SJSA1 (cell line): ENCODE measurements at regions not wholly inside any gene's neighbourhood (a gene's known extent, or its start where the extent isn't known, plus 50 kb on each side); places are given as distances from the start of the nearest gene placed in this dataset.

ENCODE experiments used
- DNase-seq, 2 experiments: peaks; one replicate each; pipeline ENCODE4 v3.0.0-alpha.2; 2015 to 2020; ENCODE audit warnings: low spot score in 2 of 2, low read depth in 1 of 2
- H3K27ac ChIP-seq: fragments of 250-450 bp; sonication (Bioruptor Pico); 2 replicates; pipeline ENCODE4 v1.5.1; 2020; ENCODE audit warnings: mild to moderate bottlenecking, moderate library complexity
- H3K27me3 ChIP-seq: fragments of 250-450 bp; sonication (Bioruptor Pico); replicated peaks from 2 replicates; pipeline ENCODE4 v1.5.1; 2020; ENCODE audit warnings: mild to moderate bottlenecking, moderate library complexity
- H3K36me3 ChIP-seq: fragments of 250-450 bp; sonication (Bioruptor Pico); 2 replicates; pipeline ENCODE4 v1.5.1; 2020; ENCODE audit warnings: mild to moderate bottlenecking
- H3K4me1 ChIP-seq: fragments of 250-450 bp; sonication (Bioruptor Pico); replicated peaks from 2 replicates; pipeline ENCODE4 v1.6.1; 2021; ENCODE audit warnings: mild to moderate bottlenecking
- H3K4me3 ChIP-seq: fragments of 250-450 bp; sonication (Bioruptor Pico); 2 replicates; pipeline ENCODE4 v1.5.1; 2020; ENCODE audit warnings: mild to moderate bottlenecking
- H3K9me3 ChIP-seq: fragments of 250-450 bp; sonication (Bioruptor Pico); replicated peaks from 2 replicates; pipeline ENCODE4 v1.5.1; 2020; ENCODE audit warnings: mild to moderate bottlenecking

GRCh38 chr10:36728626-36729025 is 396.8 kb upstream of the ANKRD30A start:
- H3K27ac ChIP-seq = no peak overlapping the region
- H3K27me3 ChIP-seq = no peaks in the 10 kb centered on the region
- no peak for DNase-seq
- no peaks in the 10 kb centered on the region for H3K9me3 ChIP-seq
- peaks cover 20% of the 10 kb centered on the region for H3K4me1 ChIP-seq
- H3K36me3 ChIP-seq = no peaks in the 10 kb centered on the region
- H3K4me3 ChIP-seq = no peak overlapping the region

GRCh38 chr10:36725581-36726520 is 399.5 kb upstream of the ANKRD30A start:
- Histone ChIP-seq H3K4me1 (peaks cover 35% of the 10 kb centered on the region), H3K27ac (peak overlapping the region; percentile 59), H3K27me3 (no peaks in the 10 kb centered on the region), H3K9me3 (no peaks in the 10 kb centered on the region), H3K4me3 (no peak overlapping the region), H3K36me3 (no peaks in the 10 kb centered on the region)
- DNase-seq = peak; percentile 88 to 91

GRCh38 chr10:36722777-36723176 is 402.6 kb upstream of the ANKRD30A start:
- Histone ChIP-seq H3K36me3 (no peaks in the 10 kb centered on the region), H3K9me3 (no peaks in the 10 kb centered on the region), H3K27ac (no peak overlapping the region), H3K4me1 (peaks cover 37% of the 10 kb centered on the region), H3K27me3 (no peaks in the 10 kb centered on the region), H3K4me3 (no peak overlapping the region)
- DNase-seq = no peak

GRCh38 chr10:36721871-36722270 is 403.5 kb upstream of the ANKRD30A start:
- H3K36me3 ChIP-seq = no peaks in the 10 kb centered on the region
- H3K4me3 ChIP-seq = no peak overlapping the region
- H3K4me1 ChIP-seq = peaks cover 44% of the 10 kb centered on the region
- no peak for DNase-seq
- H3K9me3 ChIP-seq = 0 out of 2 replicates have a peak, but pooled peaks cover 5% of the 10 kb centered on the region
- no peaks in the 10 kb centered on the region for H3K27me3 ChIP-seq
- H3K27ac ChIP-seq = no peak overlapping the region

GRCh38 chr10:36720895-36721294 is 404.5 kb upstream of the ANKRD30A start:
- Histone ChIP-seq H3K4me1 (peaks cover 38% of the 10 kb centered on the region), H3K4me3 (no peak overlapping the region), H3K9me3 (0 out of 2 replicates have a peak, but pooled peaks cover 5% of the 10 kb centered on the region), H3K27ac (no peak overlapping the region), H3K27me3 (no peaks in the 10 kb centered on the region), H3K36me3 (no peaks in the 10 kb centered on the region)
- DNase-seq = no peak

- no peak for DNase-seq
- no peaks in the 10 kb centered on the region for H3K36me3 ChIP-seq
- no peaks in the 10 kb centered on the region for H3K27me3 ChIP-seq
- 0 out of 2 replicates have a peak, but pooled peaks cover 5% of the 10 kb centered on the region for H3K9me3 ChIP-seq
- H3K27ac ChIP-seq = no peak overlapping the region
- peaks cover 24% of the 10 kb centered on the region for H3K4me1 ChIP-seq
- no peak overlapping the region for H3K4me3 ChIP-seq
Observed at GRCh38 chr10:36717118-36717517, 408.3 kb upstream of the ANKRD30A start.

GRCh38 chr10:36716291-36716690 is 409.1 kb upstream of the ANKRD30A start:
- Histone ChIP-seq H3K36me3 (no peaks in the 10 kb centered on the region), H3K9me3 (0 out of 2 replicates have a peak, but pooled peaks cover 5% of the 10 kb centered on the region), H3K4me3 (no peak overlapping the region), H3K4me1 (peaks cover 16% of the 10 kb centered on the region), H3K27me3 (no peaks in the 10 kb centered on the region), H3K27ac (no peak overlapping the region)
- no peak for DNase-seq

- no peak overlapping the region for H3K4me3 ChIP-seq
- no peaks in the 10 kb centered on the region for H3K27me3 ChIP-seq
- peaks cover 9% of the 10 kb centered on the region for H3K4me1 ChIP-seq
- no peak for DNase-seq
- no peak overlapping the region for H3K27ac ChIP-seq
- H3K9me3 ChIP-seq = 0 out of 2 replicates have a peak, but pooled peaks cover 5% of the 10 kb centered on the region
- H3K36me3 ChIP-seq = no peaks in the 10 kb centered on the region
Observed at GRCh38 chr10:36712695-36713094, 412.7 kb upstream of the ANKRD30A start.

GRCh38 chr10:36711361-36711760 is 414.0 kb upstream of the ANKRD30A start:
- Histone ChIP-seq H3K36me3 (no peaks in the 10 kb centered on the region), H3K27me3 (no peaks in the 10 kb centered on the region), H3K4me3 (no peak overlapping the region), H3K27ac (no peak overlapping the region), H3K4me1 (no peaks in the 10 kb centered on the region), H3K9me3 (no peaks in the 10 kb centered on the region)
- no peak for DNase-seq

GRCh38 chr10:36704124-36704523 is 421.3 kb upstream of the ANKRD30A start:
- no peaks in the 10 kb centered on the region for H3K36me3 ChIP-seq
- no peaks in the 10 kb centered on the region for H3K27me3 ChIP-seq
- no peak overlapping the region for H3K27ac ChIP-seq
- H3K4me3 ChIP-seq = no peak overlapping the region
- no peaks in the 10 kb centered on the region for H3K4me1 ChIP-seq
- H3K9me3 ChIP-seq = no peaks in the 10 kb centered on the region
- DNase-seq = no peak

- Histone ChIP-seq H3K27ac (no peak overlapping the region), H3K27me3 (no peaks in the 10 kb centered on the region), H3K4me1 (no peaks in the 10 kb centered on the region), H3K9me3 (no peaks in the 10 kb centered on the region), H3K36me3 (no peaks in the 10 kb centered on the region), H3K4me3 (no peak overlapping the region)
- DNase-seq = no peak
Observed at GRCh38 chr10:36703179-36703578, 422.2 kb upstream of the ANKRD30A start.

- DNase-seq = no peak
- H3K4me1 ChIP-seq = no peaks in the 10 kb centered on the region
Observed at GRCh38 chr10:36700123-36700522, 425.3 kb upstream of the ANKRD30A start.

GRCh38 chr10:36692759-36693158 is 432.6 kb upstream of the ANKRD30A start:
- no peaks in the 10 kb centered on the region for H3K27me3 ChIP-seq
- no peaks in the 10 kb centered on the region for H3K36me3 ChIP-seq
- no peak for DNase-seq
- H3K9me3 ChIP-seq = no peaks in the 10 kb centered on the region
- no peak overlapping the region for H3K4me3 ChIP-seq
- H3K27ac ChIP-seq = no peak overlapping the region
- H3K4me1 ChIP-seq = no peaks in the 10 kb centered on the region

More at GRCh38 chr10:36700123-36700522, 425.3 kb upstream of the ANKRD30A start:
- H3K4me3 ChIP-seq = no peak overlapping the region
- no peak overlapping the region for H3K27ac ChIP-seq
- H3K9me3 ChIP-seq = no peaks in the 10 kb centered on the region
- H3K36me3 ChIP-seq = no peaks in the 10 kb centered on the region
- H3K27me3 ChIP-seq = no peaks in the 10 kb centered on the region

GRCh38 chr10:36688717-36689116 is 436.7 kb upstream of the ANKRD30A start:
- no peak for DNase-seq
- Histone ChIP-seq H3K27ac (no peak overlapping the region), H3K4me1 (no peaks in the 10 kb centered on the region), H3K27me3 (no peaks in the 10 kb centered on the region), H3K9me3 (no peaks in the 10 kb centered on the region), H3K36me3 (no peaks in the 10 kb centered on the region), H3K4me3 (no peak overlapping the region)
